Putamen (tissue), 1 donor: ENCODE measurements at regions not wholly inside any gene's neighbourhood (a gene's known extent, or its start where the extent isn't known, plus 50 kb on each side); places are given as distances from the start of the nearest gene placed in this dataset.

Experiments used
- DNase-seq: peaks from one replicate; pipeline ENCODE4 v3.0.0-alpha.2; 2016; ENCODE audit warnings: low spot score

- no peak for DNase-seq
Observed at GRCh38 chr1:201748335-201748734, 80.6 kb upstream of the IPO9 start.

DNA sequence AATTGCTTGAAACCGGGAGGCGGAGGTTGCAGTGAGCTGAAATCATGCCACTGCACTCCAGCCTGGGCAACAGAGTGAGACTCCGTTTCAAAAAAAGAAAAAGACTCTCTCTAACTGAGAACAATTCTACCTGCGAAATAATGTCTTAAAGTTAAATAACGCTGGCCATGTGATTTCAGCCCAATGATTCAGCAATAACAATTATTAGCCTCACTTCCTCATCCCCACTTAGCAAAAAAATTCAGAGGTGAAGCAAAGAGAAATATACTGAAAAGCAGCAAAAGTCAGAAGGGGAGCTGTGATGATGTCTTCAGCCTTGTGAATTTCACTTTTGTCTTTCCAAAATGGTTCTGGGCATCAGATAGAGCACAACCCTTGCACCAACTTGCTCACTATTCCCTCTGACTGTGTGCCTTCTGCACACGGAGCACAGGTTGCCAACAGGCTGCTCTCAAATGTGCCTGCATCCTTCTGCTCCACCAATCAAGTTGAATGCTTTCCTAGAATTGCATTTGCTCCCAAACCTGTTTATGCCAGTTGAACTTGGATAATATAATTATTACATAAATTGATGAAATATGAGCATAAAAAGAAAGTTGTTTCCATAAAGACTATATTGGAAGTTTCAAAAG, 79.8 kb upstream of the IPO9 start:
- DNase-seq = no peak

- no peak for DNase-seq
Observed at GRCh38 chr1:201750120-201750519, 78.8 kb upstream of the IPO9 start.

DNA sequence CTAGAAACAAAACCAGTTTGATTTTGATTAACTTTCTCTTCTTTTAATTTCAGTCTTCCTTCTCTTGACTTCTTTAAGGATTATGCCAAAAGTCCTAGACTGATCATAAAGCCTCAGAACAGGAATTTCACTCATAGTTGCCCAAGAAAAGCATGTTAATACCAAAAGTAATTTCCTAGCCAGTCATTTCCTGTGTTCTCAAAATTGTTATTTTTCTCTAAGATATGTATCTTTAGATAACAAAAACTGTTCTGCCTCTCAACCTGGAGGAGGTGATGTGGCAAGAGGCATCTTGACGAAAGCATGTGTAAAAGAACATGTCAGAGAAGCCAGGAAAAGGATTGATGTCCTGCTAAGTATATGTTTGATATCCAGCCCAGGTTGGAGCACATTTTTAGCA, 78.0 kb upstream of the IPO9 start:
- no peak for DNase-seq

DNA sequence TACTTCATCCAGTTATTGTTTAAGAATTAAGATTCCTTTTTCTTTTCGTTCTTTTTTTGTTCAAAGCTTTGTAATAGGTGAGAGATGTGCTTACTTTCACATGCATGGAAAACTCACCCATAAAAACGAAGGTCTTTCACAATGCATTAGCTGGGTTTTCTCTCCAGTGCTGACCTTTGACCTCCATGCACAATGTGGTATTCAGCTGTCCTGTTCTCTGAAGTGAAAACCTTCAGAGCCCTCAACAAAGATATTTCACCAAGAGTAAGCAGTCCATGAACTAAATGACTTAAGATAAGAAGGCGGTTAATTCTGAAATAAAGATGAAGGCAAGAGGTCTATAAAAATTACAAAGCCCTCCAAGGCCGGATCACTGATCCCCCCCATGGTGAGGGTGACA, 77.1 kb upstream of the IPO9 start:
- DNase-seq = no peak

DNA sequence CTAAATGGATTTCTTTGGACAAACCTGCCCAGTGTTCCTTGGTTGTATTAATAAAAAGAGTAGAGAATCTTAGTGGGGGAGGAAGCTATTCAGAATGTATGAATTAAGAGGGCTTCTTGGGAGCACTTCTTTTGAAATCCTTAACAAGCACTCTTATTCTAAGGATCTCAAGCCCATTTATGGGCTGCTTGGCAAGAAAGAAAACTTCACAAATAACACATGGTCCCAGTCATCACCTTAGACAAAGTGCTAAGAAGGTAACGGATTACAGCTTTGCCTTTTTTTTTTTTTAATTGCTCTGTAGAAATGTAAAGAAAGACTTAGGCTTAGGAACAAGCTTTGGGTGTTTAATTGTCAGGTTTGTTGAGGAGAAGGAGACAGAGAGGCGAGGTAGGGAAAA, 76.6 kb upstream of the IPO9 start:
- no peak for DNase-seq

DNA sequence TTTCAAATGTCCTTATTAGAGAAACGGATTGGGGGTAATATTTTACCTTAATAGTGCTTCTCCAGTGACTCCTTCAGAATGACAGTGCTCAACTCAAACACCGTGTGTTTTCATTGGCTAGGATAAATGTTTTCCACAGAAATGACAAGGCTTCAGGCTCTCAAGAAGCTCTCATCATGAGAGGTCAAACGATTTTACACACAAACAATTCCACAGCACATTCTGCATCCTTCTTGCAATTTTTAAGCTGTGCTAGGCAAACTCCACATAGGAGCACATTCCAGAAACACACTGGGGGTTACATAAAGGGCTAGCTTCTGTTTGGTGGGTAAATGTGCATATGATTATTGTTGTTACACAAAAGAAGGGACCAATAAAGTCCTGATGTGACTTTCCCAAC, 75.5 kb upstream of the IPO9 start:
- no peak for DNase-seq

GRCh38 chr1:201754353-201754752, 74.6 kb upstream of the IPO9 start:
- no peak for DNase-seq

- no peak for DNase-seq
Observed at GRCh38 chr1:201755200-201755599, 73.8 kb upstream of the IPO9 start.

DNA sequence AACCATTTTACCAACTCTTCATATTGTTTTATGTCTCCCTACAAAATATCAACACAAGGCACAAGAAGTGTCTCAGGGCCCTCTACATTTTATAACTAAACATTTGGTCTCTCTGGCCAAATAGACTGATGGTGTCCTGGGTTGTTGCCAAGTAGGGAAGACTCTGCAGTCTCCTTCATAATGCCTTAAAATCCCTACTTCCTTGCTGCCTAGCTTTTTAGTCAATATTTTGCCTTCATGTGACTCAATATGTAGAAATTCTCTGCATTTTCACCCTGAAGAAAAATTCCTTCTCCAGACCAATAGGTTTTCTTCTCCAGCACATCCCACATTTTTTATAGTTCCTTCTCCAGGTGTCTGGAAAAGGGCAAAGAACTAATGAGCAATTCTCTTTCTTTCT, 72.6 kb upstream of the IPO9 start:
- no peak for DNase-seq

- DNase-seq = no peak
Observed at GRCh38 chr1:201758499-201759050, 70.4 kb upstream of the IPO9 start.

- DNase-seq = no peak
Observed at GRCh38 chr1:201759194-201759815, 69.7 kb upstream of the IPO9 start.

- DNase-seq = no peak
Observed at GRCh38 chr1:201760516-201760915, 68.4 kb upstream of the IPO9 start.

- no peak for DNase-seq
Observed at GRCh38 chr1:201761178-201761577, 67.8 kb upstream of the IPO9 start.

GRCh38 chr1:201761871-201762270, 67.1 kb upstream of the IPO9 start:
- DNase-seq = no peak

GRCh38 chr1:201762381-201762780, 66.6 kb upstream of the IPO9 start:
- DNase-seq = no peak

DNA sequence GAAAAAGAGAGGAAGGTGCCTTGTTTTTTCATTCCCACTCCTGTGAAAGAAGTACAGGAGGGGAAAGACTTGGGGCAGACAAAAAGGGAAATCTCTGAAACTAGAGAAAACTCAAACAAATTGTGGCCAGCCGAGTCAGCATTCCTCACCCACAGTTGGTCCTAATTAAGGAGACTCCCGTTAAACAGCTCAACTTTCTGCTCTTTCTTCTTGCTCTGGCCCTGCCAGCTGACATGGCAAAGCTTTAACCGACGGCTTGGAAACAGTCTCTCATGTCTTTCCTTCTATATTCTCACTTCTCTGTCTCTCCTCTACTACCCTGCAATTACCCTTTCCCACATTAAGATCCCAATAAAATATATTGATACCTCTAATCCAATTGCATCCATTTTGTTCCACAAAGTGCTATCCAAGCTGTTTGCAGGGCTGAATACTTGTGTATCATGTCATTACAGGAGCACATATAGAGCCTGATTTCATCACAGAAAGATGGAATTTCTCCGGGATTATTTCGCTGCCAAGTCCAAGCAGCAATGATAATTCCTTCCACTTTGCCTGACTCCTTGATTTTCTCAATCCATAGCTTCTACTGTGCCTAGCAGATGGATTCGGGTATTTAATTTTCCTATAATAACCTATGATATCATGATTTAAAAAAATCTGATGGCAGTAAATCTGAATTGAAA, 65.4 kb upstream of the IPO9 start:
- DNase-seq = no peak

DNA sequence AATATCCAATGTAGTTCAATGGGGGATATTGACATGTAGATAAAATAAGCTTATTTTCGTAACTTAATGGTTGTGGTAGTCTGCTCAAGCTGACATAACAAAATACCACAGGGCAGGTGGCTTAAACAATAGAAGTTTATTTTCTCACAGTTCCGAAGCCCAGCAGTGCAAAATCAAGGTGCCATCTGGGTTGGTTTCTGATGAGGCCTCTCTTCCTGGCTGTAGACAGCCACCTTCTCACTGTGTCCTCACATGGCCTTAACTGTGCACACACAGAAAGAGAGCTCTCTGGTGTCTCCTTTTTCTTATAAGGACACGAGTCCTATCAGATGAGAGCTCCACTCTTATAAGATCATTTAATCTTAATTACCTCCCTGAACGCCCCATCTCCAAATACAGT, 64.8 kb upstream of the IPO9 start:
- no peak for DNase-seq

DNA sequence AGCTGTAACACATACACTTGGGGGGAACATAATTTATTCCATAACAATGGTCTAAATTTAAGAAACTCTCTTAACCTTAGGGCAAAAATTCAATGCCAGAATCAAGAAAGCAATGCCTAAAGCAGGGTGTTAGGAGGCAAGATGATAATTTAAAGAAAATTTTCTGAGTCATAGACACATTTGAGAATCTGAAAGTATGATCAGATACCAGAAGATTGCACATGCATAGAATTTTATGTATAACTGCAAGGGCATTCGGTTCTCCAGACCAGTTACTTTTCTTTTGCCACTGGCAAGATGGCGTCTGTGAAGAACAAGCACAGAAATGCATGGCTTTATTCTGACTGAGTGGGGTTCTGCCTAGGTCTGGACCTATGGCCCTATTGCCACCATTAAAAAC, 64.4 kb upstream of the IPO9 start:
- DNase-seq = no peak

DNA sequence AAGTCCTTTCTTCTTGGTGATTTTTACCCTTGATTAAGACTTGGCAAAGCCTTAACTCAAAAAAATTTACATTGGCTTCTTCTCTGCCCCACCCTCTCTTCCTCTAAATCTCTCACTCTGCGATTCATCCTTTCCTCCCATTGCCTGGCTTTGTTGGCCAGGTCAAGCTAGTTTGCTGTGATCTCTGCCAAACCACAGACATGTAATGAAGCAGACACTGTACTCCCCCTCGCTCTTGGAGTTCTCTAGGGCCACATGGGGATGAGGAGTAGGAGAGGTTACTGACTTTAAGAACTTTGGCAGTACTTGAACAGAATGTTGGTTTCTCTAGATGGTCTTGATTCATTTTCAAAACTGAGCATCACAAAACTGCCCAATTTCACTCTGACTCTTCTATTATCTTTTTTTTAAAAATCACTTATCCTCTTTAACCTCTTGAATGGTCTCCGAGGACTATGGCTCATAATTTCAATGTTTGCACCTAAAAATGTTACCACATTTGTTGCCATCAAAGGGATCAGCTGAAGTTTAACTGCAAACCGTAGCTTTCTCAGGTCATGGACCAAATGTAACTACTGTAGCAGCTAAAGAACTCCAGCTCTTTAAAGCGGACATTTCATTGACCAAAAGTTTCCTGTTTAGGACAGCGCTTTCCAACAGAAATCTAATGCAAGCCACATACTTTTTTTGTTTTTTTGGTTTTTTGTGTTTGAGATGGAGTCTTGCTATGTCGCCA, 62.7 kb upstream of the IPO9 start:
- DNase-seq = no peak

DNA sequence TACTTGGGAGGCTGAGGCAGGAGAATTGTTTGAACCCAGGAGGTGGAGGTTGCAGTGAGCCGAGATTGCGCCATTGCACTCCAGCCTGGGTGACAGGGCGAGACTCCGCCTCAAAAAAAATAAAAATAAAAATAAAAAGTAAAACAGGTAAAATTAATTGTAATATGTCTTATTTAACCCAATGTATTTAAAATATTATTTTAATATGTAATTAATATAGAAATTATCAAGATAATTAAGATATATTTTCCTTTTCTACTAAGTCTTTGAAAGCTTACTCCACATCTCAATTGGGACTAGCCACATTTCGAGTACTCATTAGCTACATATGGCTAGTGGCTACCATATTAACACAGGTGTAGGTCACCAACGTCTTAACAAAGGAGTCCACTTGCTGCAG, 61.6 kb upstream of the IPO9 start:
- no peak for DNase-seq

DNA sequence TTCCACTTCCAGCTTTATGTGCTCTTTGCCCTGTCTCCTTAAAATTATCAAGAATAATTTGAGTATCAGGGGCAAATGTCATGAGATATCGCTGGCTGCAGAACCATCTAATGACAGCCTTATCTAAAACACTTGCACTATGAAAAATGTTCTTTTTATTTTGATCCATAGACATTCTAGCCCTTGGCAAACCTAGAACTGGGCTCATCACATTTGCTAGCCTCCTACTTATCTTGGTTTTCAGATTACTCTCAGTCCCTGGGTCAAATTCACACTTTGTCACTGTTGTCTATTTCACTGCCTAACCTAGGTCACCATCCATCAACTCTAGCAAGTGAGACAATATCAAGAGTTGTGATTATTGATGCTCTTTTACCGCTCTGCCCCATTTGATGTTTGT, 59.9 kb upstream of the IPO9 start:
- no peak for DNase-seq

DNA sequence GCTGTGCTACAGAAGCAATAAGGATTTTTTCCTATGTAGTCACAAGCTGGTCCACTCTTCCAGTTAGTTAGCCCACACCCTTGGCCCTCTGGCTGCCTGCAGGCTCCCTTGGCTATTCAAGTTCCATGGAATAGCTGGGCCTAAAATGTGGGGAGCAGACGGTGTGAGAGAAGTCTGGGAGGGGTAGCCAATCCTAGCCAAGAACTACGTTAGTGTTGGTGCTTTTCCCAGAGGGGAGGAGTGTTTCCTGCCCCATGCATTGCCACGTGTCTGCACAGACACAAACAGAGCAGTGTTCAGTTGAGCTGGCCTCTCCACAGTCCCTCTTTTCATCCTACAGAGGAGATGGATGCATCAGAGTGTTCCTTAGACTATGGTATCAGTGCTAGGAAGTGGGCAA, 59.0 kb upstream of the IPO9 start:
- DNase-seq = peak; percentile 97
